ENCODE measurements at regions not wholly inside any gene's neighbourhood (a gene's known extent, or its start where the extent isn't known, plus 50 kb on each side); places are given as distances from the start of the nearest gene placed in this dataset.

- no peak for TF ChIP-seq SPI1 (IDR thresholded peaks at IDR 0.05; ENCODE audit: borderline replicate concordance, low read depth)
- TF ChIP-seq, protein P1, sequence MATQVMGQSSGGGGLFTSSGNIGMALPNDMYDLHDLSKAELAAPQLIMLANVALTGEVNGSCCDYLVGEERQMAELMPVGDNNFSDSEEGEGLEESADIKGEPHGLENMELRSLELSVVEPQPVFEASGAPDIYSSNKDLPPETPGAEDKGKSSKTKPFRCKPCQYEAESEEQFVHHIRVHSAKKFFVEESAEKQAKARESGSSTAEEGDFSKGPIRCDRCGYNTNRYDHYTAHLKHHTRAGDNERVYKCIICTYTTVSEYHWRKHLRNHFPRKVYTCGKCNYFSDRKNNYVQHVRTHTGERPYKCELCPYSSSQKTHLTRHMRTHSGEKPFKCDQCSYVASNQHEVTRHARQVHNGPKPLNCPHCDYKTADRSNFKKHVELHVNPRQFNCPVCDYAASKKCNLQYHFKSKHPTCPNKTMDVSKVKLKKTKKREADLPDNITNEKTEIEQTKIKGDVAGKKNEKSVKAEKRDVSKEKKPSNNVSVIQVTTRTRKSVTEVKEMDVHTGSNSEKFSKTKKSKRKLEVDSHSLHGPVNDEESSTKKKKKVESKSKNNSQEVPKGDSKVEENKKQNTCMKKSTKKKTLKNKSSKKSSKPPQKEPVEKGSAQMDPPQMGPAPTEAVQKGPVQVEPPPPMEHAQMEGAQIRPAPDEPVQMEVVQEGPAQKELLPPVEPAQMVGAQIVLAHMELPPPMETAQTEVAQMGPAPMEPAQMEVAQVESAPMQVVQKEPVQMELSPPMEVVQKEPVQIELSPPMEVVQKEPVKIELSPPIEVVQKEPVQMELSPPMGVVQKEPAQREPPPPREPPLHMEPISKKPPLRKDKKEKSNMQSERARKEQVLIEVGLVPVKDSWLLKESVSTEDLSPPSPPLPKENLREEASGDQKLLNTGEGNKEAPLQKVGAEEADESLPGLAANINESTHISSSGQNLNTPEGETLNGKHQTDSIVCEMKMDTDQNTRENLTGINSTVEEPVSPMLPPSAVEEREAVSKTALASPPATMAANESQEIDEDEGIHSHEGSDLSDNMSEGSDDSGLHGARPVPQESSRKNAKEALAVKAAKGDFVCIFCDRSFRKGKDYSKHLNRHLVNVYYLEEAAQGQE (IDR thresholded peaks at IDR 0.05; ENCODE audit: insufficient replicate concordance, low read depth), result no peak
- TF ChIP-seq POLR2AphosphoS5 (IDR thresholded peaks at IDR 0.05; ENCODE audit: low read depth), result no peak
- TF ChIP-seq GABPA (IDR thresholded peaks at IDR 0.05; ENCODE audit: low read depth), result no peak
- TF ChIP-seq, protein P2, sequence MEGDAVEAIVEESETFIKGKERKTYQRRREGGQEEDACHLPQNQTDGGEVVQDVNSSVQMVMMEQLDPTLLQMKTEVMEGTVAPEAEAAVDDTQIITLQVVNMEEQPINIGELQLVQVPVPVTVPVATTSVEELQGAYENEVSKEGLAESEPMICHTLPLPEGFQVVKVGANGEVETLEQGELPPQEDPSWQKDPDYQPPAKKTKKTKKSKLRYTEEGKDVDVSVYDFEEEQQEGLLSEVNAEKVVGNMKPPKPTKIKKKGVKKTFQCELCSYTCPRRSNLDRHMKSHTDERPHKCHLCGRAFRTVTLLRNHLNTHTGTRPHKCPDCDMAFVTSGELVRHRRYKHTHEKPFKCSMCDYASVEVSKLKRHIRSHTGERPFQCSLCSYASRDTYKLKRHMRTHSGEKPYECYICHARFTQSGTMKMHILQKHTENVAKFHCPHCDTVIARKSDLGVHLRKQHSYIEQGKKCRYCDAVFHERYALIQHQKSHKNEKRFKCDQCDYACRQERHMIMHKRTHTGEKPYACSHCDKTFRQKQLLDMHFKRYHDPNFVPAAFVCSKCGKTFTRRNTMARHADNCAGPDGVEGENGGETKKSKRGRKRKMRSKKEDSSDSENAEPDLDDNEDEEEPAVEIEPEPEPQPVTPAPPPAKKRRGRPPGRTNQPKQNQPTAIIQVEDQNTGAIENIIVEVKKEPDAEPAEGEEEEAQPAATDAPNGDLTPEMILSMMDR (IDR thresholded peaks at IDR 0.05; ENCODE audit: insufficient read depth, low read length), result no peak
- Histone ChIP-seq H3K4me3 (replicated peaks; ENCODE audit: insufficient read depth, low read length) (no peak overlapping the region), H3K27ac (replicated peaks) (no peak overlapping the region), H3K27me3 (ENCODE audit: insufficient read depth, poor library complexity, severe bottlenecking) (no peaks in the 10 kb centered on the region)
- DNase-seq (ENCODE audit: low read depth in 1 of 2, low spot score in 1 of 2), result no peak
Observed at GRCh38 chr13:87953381-87953780, 282.2 kb downstream of the SLITRK5 start.

DNA sequence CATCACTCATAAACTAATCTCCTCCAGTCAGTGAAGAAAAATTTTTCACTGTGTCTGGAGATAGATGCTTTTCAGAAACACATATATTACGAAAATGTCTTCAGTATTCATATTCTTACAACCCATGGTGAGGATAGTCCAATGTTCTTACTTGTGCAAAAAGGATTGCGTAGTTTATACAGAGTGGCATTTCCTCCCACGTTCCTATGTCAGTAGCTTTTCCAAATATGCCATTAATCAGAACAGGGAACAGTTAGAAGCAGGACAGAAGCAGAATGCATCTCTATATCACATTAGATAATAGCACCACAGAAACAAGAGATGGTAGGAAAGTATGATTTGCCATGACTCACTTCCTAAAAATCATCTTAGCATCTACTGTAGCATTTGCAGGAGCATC is 282.9 kb downstream of the SLITRK5 start:
- H3K27ac ChIP-seq (replicated peaks), result no peak overlapping the region
- TF ChIP-seq POLR2AphosphoS5 (IDR thresholded peaks at IDR 0.05; ENCODE audit: low read depth), result no peak
- TF ChIP-seq, protein P2 (IDR thresholded peaks at IDR 0.05; ENCODE audit: insufficient read depth, low read length), result no peak
- TF ChIP-seq, protein P1 (IDR thresholded peaks at IDR 0.05; ENCODE audit: insufficient replicate concordance, low read depth), result no peak
- no peak for TF ChIP-seq SPI1 (IDR thresholded peaks at IDR 0.05; ENCODE audit: borderline replicate concordance, low read depth)
- TF ChIP-seq GABPA (IDR thresholded peaks at IDR 0.05; ENCODE audit: low read depth), result no peak
- H3K27me3 ChIP-seq (ENCODE audit: insufficient read depth, poor library complexity, severe bottlenecking), result no peaks in the 10 kb centered on the region
- DNase-seq (ENCODE audit: low read depth in 1 of 2, low spot score in 1 of 2), result no peak
- H3K4me3 ChIP-seq (replicated peaks; ENCODE audit: insufficient read depth, low read length), result no peak overlapping the region

DNA sequence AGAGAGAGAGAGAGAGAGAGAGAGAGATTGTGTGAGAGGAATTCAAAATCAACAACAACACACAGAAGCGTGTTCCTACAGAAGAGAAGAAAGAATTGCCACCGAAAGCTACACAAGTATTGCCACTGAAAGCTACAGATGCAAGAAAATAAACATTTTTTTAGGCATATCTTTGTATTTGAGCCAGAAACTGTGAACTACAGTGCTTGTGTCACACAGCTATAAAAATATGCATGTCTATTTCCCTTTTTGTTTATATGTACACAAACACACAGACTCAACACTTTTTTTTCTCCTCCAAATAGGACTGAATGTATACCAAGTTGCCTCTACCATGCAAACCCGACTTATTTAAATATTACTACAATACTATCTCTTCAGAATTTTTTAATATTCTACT is 290.4 kb downstream of the SLITRK5 start:
- no peak for DNase-seq (ENCODE audit: low read depth in 1 of 2, low spot score in 1 of 2)
- TF ChIP-seq GABPA (IDR thresholded peaks at IDR 0.05; ENCODE audit: low read depth) (no peak), SPI1 (IDR thresholded peaks at IDR 0.05; ENCODE audit: borderline replicate concordance, low read depth) (no peak), POLR2AphosphoS5 (IDR thresholded peaks at IDR 0.05; ENCODE audit: low read depth) (no peak)
- TF ChIP-seq, protein P1 (IDR thresholded peaks at IDR 0.05; ENCODE audit: insufficient replicate concordance, low read depth), result no peak
- TF ChIP-seq, protein P2 (IDR thresholded peaks at IDR 0.05; ENCODE audit: insufficient read depth, low read length), result no peak
- Histone ChIP-seq H3K27ac (replicated peaks) (no peak overlapping the region), H3K27me3 (ENCODE audit: insufficient read depth, poor library complexity, severe bottlenecking) (no peaks in the 10 kb centered on the region), H3K4me3 (replicated peaks; ENCODE audit: insufficient read depth, low read length) (no peak overlapping the region)
